NCI-H1694 treated with DMSO at 0.1 percent for 48 hours (cell line): ENCODE measurements at regions not wholly inside any gene's neighbourhood (a gene's known extent, or its start where the extent isn't known, plus 50 kb on each side); places are given as distances from the start of the nearest gene placed in this dataset.
"Not testable (repeated sequence)": the region's sequence is repeated elsewhere in the genome, so short reads cannot be mapped to it uniquely, and the experiment has no call there.

Experiments used
- DNase-seq: peaks from one replicate; lab custom pipeline; 2025; lab: John Stamatoyannopoulos, UW

DNA sequence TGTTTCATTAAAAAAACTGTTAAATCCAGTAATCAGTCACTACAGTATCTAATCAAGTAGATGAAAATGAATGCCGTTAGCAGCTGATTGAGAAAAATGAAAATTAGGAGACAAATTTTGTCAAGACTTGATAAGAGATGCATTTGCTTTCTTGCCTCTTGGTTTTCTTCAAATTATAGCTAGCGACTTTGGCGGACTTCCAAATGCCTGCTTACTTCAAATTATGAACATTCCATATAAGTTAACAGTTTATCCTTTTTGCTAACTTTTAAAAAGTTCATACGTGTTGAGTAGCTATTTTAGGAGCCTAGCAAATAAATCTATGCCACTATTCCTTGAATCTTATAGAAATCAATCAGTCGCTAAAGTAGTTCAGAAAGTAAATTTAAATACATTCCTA lies 58.8 kb downstream of the PPP4R3C start:
- DNase-seq, result no peak

DNA sequence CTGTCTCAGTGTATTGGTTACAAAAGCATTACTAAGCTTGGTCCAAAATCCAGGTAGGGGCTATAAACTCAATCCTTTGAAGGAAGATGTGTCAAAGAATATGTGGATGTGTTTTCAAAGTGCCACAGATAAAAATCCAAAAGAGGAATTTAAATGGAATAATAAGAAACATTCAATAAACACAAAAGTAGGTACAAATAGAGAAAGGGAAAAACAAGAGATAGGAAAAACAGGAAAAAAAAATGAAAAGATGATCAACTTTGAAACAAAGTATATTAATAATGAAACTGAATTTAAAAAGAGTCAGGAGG lies 64.0 kb downstream of the PPP4R3C start:
- no peak for DNase-seq

DNA sequence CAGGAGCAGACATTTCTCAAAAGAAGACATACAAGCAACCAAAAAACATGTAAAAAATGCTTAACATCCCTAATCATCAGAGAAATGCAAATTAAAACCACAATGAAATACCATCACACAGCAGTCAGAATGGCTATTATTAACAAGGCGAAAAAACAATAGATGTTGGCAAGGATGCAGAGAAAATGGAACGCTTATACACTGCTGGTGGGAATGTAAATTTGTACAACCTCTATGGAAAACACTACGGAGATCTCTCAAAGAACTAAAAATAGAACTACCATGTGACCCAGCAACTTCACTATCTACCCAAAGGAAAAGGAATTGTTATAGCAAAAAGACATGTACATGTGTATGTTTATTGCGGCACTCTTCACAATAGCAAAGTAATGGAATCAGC lies 71.5 kb downstream of the PPP4R3C start:
- no peak for DNase-seq

DNA sequence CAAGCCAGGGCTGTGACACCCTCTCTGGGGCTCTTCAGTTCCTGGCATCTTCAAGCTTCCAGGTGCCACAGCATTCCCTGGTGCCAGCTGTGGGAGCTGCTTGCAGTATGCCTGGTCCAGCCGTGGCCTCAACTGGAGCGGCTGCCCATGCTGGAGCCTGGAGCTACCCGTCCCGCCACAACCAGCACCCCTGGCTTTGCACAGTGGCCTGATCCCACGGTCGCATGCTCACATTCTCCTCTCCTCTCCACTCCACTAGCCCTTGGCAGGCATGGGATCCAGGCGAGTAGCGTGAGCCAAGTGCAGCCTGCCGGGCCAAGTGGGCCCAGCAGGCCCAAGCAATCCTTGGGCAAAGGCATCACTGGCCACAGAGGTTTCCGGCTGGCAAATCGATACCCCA lies 81.7 kb downstream of the PPP4R3C start:
- no peak for DNase-seq

DNA sequence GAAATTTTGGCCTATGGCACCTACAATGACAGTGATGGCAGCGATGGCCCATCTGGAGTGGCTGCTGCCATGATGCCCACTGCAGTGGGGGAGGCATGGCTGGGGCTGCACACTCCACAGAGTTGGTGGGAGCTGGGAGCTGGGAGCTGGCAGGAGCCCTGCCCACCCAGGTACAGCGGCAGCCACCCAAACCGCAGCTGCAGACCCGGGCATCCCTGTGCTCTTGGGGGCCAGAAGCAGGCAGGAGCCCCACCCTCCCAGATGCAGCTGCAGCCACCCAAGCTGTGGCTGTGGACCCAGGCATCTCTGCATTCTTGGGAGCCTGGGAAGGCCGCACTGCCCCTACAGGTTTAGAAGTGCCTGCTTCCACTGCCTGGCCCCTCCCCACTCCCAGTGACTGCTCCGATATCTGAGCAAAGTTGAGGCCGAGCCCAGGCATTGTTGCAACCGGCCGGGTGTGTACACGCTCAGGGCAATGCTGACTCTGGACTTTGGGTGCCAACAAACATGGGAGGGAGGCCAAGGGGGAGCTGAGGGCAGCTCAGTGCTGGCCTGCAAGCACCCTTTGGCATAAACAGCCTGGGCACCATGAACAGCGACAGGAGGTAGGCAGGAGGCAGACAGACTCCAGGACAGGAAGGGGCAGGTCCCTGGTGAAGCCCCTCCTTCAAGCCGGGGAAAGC lies 82.8 kb downstream of the PPP4R3C start:
- DNase-seq, result no peak

DNA sequence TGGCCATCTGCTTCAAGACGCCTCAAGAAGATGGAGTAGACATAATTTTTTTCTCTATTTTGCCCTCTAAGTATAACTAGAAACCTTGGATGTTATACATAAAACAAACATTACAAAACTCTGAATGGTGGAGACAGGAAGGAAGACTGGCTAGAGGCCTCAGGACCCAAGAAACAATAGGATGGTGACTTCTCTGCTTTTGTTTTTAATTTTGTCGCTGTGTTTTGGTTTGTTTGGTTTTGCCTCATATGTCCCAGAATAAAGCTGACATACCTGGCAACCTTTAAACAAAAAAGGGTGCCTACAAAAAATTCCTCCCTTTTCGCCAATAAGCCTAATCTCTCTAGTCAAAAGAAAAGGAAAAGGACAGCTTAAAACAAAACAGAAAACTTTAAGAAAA lies 109.1 kb downstream of the PPP4R3C start:
- no peak for DNase-seq

DNA sequence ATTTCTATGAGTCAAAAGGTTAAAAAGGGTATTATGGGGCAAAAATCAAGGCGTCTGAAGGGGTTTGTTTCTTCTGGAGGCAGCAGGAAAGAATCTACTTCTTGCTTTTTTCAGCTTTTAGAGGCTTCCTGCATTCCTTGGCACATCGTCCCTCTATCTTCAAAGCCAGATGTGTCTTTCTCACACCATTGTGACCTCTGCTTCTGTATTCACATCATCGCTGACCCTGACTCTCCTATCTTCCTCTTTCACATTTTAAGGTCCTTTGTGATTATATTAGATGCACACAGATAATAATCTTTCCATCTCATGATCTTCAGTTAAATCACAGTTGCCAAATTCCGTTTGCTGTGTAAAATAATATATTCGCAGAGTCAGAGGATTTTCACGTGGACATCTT lies 112.7 kb downstream of the PPP4R3C start:
- DNase-seq, result no peak

DNA sequence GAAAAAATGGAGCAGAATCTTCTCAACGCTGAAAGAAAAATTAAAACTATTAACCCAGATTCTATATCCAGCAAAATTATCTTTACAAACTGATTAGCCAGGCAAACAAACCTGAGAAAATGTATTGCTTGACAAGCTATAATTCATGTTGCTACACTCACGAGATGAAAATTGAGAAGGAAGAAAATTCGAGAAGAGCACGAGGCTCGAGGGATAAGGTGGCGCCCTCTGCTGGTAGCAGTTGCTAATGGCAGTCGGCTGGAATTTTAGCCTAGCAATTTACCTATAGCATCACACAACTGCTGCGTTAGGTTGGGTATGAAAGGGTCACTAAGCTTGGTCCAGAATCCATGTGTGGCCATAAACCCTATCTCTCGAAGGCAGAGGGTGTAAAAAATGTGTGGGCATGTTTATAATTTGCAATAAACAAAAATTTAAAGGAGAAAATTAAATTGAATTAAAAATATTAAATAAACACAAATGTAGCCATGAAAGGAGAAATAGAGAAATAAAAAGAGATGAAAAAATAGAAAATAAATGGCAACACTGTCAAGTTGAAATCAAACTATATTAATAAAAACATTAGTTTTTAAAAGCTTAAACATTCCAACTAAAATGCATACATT lies 126.6 kb downstream of the PPP4R3C start:
- peak; percentile 16 for DNase-seq

DNA sequence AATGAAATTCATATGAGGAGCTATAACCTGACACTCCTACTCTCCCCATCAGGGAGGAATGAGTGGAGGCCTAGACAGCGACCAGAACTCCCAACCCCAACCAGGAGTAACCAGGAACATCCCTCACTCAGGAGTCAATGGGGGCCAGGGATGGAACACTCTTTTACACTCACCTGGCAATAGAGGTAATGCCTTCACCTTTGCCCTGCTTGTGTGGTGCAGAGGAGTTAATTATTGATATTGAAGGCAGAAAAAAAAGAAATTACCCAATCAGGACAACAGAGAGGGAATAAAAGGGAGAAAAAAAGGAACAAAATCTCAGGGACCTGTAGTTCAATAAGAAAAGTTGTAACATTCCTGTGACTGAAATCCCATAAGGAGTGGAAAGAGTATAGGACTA lies 141.5 kb downstream of the PPP4R3C start:
- DNase-seq, result no peak

DNA sequence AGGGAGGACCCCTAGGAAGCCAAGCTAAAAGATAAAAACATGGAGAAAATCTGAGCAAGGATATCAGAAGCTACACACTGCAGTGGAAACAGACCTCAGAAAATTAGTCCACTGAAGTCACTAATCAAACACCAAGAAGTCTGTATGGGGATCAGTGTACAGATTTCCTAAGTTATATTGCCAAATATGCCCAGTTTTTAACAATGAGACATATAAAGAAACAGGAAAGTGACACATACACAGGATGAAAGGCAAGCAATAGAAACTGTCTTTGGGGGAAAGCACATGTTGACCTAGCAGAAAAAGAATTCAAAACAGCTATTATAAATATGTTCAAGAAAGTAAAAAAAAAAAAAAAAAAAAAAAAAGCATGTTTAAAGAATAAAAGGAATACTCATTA lies 153.7 kb downstream of the PPP4R3C start:
- no peak for DNase-seq

DNA sequence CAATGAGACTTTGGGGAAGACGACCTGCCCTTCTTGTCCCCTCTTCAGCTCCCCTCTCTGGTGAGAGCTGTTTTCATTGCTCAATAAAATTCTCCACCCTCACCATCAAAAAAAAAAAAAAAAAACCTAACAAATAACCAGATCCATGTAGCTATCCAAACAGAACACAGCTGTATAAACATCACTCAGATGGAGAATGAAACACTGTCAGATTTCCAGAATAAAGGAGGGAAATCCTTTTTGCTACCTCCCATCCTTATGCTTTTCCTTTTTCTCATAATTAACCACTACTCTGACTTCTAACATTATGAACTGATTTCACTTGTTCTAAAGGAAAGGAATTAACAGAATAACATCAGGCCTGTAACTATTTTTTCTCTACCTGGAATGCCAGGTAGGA lies 155.6 kb downstream of the PPP4R3C start:
- DNase-seq, result no peak

DNA sequence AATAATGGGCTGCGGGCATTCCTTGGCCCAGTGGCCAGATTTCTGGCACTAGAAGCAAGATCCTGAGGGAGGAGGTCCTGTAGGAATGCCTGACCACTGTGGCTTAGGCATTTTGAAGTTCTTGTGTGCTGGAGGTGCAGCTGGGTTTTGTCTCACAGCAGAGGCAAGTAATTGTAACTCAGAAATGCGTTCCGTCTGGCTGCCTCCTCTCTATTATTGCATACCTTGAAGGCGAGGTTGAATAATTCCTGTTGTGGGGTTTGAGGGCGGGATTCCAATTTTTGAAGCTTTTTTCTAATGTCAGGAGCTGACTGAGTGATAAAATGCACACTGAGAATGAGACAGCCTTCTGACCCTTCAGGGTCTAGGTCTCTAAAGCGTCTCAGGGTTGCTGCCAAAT lies 170.6 kb downstream of the PPP4R3C start:
- DNase-seq, result not testable (repeated sequence)

DNA sequence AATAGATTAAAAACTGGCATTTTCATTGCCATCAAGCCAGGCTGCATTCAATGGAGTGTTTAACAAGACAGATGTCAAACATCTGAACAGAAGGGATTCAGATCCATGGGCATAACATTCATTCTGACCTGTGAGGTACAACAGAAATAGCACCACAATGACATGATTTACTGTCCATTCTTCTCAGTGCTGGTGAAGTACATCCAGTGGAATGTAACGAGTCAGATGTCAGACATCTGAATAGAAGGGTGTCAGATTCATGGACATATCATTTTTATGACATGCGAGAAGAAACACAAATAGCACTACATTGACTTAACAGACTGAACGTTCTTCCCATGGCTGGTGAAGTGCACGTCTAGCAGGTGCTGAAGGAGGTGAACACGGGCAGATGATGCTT lies 186.4 kb downstream of the PPP4R3C start:
- DNase-seq, result no peak

DNA sequence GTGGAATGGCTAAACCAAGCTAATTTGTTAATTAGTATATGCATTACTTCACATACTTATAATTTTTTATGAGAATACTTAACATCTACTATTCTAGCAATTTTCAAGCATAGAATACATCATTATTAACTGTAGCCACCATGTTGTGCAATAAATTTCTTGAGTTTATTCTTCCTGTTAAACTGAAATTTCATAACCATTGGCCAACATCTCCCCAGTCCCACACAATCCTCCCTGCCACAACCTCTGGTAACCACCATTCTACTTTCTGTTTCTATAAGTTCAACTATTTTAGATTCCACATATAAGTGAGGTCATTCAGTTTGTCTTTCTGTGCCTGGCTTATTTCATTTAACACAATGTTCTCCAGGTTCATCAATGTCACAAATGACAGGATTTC lies 208.5 kb downstream of the PPP4R3C start:
- no peak for DNase-seq

DNA sequence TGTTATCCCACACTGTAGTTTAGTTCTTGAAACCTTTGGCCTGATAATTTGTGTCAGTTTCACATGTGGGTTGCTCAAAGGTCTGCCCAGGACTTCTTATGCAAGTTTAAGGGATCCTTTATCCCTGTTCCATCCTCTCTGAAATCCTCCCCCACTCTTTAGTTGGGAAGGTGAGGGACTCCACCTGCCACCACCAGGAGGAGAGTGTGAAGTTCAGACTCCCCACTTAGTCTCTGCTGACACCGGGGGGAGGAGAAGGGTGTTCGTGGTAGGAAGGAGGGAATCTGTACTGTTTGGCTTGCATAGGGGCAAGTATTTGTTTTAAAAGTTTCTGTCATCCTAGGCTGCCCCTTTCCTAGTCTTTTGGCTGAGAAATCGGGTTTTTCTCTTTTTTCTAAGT lies 211.8 kb downstream of the PPP4R3C start:
- DNase-seq, result no peak

DNA sequence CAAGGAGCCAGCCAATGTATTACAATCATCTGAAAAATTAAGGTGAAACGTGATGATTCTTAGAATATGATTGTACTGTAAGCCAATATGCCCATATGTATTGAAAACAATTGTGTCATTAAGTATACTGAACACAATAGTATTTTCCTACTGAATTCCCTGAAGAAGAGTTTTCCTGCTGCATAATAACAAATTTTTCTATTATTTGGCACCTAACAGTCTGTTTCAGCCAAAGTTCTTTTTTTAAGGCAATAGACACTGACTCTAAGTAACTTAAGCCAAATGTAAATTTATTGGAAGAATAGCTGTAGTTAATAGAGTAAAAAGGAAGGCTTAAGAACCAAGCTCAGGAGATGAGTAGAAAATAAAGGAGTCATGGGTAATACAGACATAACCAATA lies 220.6 kb downstream of the PPP4R3C start:
- no peak for DNase-seq

DNA sequence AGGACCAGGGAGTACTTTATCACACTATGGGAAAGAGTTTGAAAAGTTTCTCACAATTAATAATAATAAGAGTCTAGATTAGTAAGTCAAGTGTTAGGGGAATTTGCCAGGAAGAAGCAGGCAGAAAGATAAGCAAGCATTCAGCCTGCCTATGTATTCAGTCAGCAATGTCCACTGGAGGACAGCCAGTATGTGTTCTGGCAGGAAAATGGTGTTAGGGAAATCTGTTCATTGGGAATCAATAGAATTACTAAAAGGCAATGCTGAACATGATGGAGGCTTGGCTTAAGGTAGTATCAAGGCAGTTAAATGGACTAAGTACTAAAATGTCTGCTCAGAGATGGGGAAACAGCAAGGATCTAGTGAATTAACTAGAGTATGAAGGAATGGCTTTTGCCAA lies 221.2 kb downstream of the PPP4R3C start:
- no peak for DNase-seq

DNA sequence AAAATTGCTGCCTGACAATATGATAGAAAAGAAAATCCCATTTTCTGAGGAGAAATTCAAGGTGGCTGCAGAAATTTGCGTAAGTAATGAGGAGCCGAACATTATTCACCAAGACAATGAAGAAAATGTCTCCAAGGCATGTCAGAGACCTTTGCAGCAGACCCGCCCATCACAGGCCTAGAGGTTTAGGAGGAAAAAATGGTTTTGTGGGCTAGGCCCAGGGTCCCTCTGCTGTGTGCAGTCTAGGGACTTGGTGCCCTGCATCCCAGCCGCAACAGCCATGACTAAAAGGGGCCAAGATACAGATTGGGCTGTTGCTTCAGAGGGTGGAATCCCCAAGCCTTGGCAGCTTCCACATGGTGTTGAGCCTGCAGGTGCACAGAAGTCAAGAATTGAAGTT lies 223.1 kb downstream of the PPP4R3C start:
- DNase-seq, result not testable (repeated sequence)

DNA sequence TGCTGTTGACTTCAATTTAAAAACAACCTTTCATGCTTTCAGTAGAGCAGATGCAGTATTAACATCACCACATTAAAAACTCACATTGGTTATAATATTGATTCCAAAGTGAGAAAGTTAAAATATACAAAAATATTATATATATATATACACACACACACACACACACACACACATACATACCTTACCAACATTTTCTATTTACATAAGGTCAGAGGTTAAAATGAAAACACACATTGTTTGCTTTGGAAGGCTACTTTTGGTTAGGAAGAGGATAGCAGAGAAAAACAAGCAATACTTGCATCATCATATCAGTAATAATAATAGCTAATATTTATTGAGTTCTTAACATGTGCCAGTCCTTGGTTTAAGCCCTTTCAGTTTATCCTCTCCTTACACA lies 226.5 kb downstream of the PPP4R3C start:
- no peak for DNase-seq

DNA sequence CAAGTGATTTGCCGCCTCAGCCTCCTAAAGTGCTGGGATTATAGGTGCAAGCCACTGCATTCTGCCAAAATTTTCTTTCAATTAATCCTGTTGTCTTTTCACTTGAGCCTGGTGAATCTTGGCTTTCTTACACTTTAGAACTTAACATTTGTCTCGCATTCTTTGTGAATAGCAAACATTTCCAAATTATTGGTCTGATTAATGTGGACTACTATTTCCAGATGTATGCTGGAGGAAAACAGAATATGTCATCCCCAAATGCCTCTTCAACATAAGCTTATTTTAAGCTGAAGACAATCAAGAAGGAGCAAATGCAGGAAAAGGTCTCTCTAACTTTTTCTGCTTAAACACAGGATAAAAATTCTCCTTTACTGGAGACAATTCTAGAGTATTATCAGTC lies 233.4 kb downstream of the PPP4R3C start:
- DNase-seq, result no peak

DNA sequence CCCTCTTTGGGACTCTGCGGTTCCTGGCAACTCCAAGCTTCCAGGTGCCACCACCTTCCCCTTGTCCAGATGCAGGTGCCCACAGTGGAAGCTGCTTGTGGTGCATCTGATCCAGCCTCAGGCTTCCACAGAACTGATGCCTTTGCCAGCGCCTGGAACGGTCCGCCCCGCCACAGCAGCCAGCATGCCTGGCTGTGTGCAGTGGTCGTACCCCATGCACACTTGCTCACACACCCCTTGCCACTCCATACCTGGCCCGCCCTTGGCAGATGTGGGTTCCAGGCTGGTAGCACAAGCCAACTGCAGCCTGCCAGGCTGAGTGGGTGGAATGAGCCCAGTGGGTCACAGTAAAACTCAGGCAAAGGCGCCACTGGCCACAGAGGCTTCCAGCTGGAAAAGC lies 240.5 kb downstream of the PPP4R3C start:
- no peak for DNase-seq

DNA sequence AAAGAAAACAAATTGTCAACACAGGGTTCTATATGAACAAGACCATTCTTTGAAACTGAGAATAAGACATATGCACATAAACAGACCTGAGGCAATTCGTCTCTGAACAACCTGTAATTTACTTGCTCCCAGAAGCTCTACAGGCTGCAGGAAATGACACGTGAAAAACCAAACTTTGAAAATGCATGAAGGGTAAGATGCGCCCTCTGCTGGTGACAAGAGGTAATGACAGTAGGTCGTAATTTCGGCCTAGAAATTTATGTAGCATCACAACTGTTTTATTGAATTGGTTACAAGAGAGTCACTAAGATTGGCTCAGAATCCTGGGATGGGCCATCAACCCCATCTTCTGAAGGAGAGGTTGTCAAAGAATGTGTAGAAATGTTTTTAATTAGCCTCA lies 276.5 kb downstream of the PPP4R3C start:
- DNase-seq, result peak; percentile 14

DNA sequence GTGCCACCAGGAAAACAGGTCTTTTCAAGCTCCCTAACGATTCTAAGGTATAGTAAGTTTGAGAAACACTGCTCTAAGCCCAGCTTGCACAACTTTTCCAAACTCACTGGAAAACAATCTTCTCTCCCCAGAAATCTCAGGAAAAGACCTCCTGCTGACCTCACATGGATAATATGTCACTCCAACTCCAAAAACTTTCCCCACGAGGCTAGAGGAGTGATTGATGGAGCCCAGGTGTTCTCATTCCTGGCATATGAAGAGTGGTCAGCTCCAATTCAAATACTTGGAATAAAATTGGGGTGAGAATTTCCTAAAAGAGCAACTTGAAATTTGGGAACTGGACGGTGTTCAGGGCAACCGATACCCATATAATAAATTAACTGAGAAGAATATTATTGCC lies 299.9 kb downstream of the PPP4R3C start:
- no peak for DNase-seq

DNA sequence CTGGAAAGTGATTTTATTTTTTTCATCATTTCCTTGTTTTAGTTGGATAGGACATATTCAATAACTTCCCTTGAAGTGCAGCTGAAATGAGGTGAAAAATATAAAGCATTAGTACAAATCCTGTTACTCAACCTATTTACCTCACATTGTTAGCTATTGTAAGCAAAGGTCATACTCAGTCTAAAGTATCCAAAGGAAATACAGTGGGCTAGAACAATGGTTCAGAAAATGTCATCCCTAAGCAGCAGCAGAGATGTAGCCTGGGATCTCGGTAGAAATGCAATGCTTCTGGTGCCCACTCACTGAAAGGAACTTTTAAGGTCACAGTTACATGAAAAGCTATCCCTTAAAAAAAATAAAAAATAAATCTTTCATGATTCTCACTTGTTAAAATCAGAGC lies 300.6 kb downstream of the PPP4R3C start:
- DNase-seq, result no peak
